SKM-1 (cell line): ENCODE measurements at regions not wholly inside any gene's neighbourhood (a gene's known extent, or its start where the extent isn't known, plus 50 kb on each side); places are given as distances from the start of the nearest gene placed in this dataset.

Experiments
- DNase-seq: peaks from one replicate; lab custom pipeline; 2025; ENCODE audit not compliant: unreplicated experiment; lab: John Stamatoyannopoulos, UW

- DNase-seq, result no peak
These were observed 204.4 kb downstream of the CXCL12 start for GRCh38 chr10:44180321-44181168.

DNA sequence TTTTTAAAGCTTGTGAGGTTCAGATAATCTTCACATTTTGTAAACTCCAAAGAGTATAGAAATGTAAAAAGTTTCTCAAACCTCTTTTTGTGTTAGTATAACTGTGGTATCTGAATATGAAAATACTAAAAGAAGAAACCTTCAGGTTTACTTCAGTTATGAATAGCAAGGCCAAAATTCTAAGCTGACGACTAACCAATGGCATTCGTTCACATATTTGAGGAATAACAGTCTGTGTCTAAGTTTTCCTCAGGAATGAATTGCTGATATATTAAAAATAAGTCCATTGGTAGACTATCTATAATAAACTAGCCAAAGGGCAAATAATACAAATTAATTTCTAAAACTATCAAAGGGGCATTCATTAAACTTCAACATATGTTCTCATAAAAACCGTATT, 206.0 kb downstream of the CXCL12 start:
- DNase-seq, result no peak

DNA sequence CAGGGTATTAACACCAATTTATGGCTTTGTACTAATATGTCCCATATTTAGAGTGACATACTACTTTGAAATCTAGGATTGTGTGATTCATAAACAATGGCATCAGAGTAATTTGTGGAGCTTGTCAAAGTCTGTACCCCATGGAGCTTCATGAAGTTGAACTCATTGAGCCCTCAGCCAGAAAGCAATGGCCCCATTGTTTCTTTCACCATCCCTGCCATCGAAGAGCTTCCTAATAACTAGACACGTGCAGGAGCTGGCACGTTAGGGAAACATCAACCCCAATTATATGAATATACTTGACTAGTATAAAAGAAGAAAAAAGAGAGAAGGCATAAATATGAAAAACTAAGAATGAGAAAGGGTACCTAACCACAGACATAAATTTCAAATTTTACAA, 206.6 kb downstream of the CXCL12 start:
- no peak for DNase-seq

DNA sequence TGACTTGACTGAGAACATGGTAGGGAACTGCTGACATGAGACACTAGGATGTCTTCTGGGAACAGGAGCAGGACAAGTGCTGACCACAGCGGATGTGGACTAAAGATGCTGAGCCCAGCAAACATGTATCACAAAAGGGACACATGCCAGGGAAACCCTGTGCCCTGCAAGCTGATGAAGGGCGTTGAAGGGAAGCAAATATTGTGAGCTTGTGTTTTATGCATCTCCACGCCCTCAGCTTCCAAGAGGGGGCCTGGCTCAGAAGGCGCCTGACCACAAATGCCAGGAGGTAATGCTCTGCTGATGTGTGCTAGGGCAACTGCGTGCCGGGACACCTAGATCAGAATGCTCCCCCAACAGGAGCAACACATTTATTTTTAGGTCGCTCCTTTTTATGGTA, 207.3 kb downstream of the CXCL12 start:
- no peak for DNase-seq

- DNase-seq, result no peak
These were observed 208.6 kb downstream of the CXCL12 start for GRCh38 chr10:44176311-44176710.

GRCh38 chr10:44173608-44173894, 211.3 kb downstream of the CXCL12 start:
- no peak for DNase-seq

DNA sequence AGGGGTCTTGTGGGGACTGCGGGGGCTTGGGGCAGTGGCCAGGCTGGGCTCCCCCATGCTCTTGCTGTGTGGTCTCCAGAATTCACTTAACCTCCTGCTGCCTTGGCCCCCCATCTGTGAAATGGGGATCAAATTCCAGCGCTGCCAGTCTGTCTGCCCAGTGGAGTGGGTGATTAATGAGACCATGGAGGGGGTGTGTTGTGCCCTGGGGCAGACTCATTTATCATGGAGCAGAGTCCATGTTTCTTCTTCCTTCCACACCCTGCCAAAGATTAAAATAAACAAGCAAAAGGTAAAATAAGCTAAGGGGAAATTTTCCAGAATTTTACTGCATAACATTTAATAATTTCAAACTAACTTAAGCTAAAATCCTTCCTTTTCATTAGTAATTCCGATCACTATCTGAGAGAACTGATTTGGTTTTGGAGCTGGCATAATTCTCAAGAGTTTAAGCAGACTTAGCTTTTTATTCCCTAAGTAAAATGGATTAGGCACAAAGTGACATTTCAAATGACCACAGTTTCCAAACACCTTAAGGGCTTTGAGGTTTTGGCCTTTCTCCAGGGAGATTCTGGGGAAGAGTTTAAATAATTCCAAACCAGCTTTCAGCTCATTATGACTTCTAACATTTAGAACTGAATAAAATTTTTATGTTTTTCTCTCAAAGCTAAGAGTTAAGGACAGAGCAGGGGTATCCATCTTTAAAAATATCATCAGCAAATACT, 211.9 kb downstream of the CXCL12 start:
- no peak for DNase-seq

GRCh38 chr10:44171765-44172164, 213.1 kb downstream of the CXCL12 start:
- no peak for DNase-seq

DNA sequence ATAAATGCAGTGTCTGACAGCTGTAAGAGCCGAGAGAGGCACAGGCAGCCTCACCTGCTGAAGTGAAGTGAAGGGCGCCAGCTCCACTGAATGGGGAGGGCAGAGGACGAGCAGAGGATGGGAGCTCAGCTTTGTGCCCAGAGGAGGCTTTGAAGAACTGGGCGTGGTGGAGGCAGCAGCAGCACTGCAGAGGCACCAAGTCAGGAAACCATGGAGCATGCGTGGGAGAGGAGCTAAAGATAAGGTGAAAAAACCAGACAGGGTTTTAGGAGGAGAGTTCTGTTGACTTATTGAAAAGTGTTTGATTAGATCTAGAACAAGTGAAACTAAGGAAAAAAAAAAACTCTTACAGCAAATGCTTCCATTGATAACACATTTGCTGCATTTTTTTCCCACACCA, 216.4 kb downstream of the CXCL12 start:
- DNase-seq, result no peak

DNA sequence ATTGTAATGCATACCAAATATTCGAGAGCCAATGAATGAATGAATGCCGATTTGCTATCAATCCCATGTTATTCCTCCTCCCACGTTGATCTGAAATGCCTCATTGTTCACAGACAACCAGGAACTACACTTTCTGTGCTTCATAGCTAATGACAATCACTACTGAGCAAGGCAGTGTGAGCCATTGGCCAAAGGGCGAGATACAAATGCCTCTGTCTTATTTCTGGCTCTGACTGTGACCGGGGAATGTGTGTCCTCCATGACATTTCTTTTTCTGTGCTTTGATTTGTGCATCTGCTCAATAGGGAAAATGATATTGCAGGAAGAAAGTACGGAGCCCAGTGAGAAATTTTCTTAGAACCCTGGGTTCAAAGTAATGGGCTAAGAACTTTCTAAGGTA, 217.1 kb downstream of the CXCL12 start:
- DNase-seq, result no peak

GRCh38 chr10:44166441-44166840, 218.5 kb downstream of the CXCL12 start:
- DNase-seq, result no peak

DNA sequence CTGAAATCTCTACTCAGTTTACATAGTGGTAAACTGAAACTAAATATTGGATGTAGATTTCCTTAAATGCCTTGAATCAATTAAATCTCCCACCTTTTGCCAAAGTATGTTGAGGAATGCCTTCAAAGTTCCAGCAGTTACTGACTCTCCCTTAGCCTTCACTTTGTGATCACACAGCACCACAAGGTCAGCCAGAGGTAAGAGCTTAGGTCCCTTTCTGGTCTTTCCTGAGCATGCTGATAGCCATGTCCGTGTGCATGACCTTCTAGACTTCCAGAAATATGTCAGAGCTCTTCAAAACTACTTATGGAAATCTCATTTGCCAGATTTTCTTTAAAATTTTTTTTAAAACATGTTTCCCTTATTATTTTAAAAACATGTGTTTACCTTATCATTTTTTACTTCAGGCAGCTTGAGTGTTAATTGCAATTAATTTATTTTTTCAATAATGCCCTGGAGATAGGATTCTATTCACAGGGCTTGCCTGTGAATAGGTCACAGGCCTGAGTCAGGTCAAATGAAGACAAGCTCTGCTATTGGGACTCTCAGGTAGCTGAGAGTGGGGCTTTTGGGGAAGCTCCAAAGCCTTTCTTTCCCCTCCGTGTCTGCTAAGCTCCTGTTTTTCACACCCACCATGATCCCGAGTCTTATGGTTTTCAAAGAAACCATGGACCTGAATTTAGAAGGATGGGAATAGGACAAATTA, 220.5 kb downstream of the CXCL12 start:
- DNase-seq, result no peak

- no peak for DNase-seq
These were observed 223.7 kb downstream of the CXCL12 start for GRCh38 chr10:44161184-44161583.

DNA sequence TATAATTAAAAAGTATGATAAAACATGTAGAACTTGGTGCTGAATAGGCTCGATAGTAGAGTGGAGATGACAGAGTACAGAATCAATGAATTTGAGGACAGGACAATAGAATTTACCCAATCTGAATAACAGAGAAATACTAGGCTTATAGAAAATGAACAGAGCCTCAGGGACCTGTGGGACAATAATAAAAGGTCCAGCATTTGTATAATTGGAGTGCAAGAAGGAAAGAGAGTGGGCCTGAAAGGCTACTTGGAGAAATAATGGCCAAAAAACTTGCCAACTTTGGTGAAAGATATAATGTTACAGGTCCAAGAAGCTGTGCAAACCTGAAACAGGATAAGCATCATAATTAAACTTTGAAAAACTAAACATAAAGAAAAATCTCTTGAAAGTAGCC, 227.3 kb downstream of the CXCL12 start:
- DNase-seq, result no peak

DNA sequence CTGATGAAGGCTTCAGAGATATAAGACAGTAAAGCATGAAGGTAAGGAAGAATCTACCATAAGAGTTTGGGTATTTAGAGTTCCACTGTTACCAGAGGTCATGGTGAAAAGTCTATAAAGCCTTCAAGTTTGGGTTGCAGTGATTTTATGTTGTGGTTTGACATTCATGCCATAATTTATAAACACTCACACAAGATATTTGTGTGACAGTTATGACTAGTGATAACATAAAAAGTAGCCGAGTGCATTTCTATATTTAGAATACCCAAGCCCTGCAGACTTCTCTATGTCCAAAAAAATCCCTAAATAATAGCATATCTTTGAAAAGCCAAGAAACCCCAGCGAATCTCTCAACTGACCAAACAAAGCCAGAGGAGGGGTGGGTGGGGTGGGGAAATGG, 229.9 kb downstream of the CXCL12 start:
- no peak for DNase-seq

- no peak for DNase-seq
These were observed 230.8 kb downstream of the CXCL12 start for GRCh38 chr10:44153918-44154670.

GRCh38 chr10:44143556-44143955, 241.3 kb downstream of the CXCL12 start:
- no peak for DNase-seq

DNA sequence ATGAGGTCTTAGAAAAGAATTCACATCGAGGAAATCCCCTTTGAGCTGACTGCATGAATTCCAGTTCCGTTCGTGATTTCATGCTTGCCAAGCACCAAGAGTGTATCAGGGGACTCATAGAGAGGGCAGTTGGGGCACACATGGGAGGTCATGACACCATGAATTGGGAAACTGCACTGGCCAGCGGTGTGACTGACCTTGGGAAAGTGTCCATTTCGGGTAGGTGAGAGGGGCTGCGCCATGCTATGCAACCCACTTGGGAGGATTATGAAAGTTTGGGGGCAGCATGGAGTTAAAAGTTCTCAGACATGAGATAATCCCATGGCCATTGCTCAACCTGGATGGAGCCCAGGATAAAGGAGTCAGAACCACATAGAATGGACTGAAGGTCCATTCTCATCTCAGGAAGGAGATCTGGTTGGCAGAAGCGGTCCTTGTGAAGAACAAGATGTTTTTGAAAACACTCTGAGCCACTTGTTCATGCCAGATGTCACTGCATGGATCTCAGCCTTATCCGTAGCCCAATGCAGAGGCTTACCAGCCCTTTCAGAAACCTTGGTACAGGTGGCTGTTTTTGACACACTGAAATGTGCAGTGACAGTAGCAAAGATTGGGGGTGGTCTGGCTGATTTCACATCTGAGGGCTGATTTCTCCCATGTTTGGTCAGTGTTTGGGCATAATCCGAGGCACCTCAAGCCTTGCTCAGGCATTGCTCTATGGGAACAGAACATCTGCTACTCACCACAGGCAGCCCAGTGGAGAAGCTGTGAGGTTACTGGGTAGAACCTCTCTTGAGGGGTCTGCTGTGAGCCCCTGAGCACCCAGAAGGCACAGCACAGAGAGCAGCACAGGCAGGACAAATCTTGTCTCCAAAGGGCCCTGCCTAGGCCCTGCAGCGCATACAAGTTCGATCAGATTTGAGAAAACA, 252.3 kb downstream of the CXCL12 start:
- DNase-seq, result no peak

DNA sequence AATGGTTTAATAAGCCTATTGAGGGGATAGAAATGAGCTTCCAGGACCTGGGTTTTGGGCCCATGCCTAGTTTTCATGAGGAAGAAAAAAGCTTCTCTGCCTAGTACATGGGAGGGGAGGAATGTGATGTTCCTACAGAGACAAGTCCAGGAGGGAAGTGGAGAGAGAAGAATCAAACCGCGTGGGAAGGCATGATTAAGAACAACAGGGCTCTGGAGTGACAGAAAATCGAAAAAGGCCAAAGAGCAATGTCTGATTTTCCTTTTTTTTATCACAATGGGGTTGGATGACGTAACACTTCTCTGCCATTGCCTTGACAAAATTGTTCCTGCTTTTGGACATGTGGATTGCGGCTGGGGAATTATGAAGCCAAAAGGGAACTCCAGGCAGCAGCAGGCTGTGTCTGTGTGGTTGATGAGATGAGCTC, 258.6 kb downstream of the CXCL12 start:
- no peak for DNase-seq

DNA sequence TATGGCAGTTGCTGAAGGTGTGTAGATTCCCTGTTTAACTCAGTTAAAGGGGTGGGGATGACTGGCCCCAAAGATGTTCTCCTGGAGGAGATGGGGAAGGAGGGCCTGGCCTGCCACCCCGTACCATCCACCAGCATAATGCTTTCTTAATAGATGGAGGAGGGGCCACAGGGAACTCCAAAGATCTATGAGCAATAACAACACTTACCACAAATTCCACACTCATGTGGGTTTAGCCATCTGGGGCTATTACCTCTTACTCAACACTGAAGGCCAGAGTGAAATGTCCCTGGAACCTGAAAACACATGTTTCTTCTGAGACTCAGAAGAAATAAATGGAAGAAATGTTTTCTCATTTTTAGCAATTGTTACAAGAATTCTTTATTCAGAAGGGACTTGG, 259.0 kb downstream of the CXCL12 start:
- no peak for DNase-seq
